ENCODE measurements at regions not wholly inside any gene's neighbourhood (a gene's known extent, or its start where the extent isn't known, plus 50 kb on each side); places are given as distances from the start of the nearest gene placed in this dataset.

DNA sequence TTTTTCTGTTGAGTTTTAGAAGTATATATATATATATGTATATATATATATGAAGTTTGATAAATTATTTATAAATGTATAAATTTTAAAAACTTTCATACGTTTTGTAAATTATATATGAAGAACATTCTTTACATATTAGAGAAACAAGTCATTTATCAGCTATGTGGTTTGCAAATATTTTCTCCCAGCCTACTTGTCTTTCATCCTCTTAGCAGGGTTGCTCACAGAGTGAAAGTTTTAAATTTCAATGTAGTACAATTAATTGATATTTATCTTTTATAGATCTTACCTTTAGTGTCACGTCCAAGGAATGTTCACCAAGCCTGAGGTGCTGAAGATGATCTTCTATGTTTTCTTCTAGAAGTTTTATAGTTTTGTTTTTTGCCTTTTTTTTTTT is 78.3 kb upstream of the HS6ST1 start:
- Histone ChIP-seq H3F3A (replicated peaks; ENCODE audit: insufficient read depth) (no peaks in the 10 kb centered on the region), H3K4me3 (ENCODE audit: low read depth in 2 of 2, low read length in 1 of 2) (no peak overlapping the region), H3K27me3 (ENCODE audit: insufficient read depth) (no peaks in the 10 kb centered on the region), H3K79me2 (ENCODE audit: insufficient read depth) (no peaks in the 10 kb centered on the region), H2AFZ (ENCODE audit: low read depth) (no peak overlapping the region; the same call in 1 of the 2 replicates), H4K20me1 (ENCODE audit: insufficient read depth) (no peaks in the 10 kb centered on the region), H3K36me3 (replicated peaks in 1 of 2; ENCODE audit: control insufficient read depth in 1 of 2, insufficient read depth in 2 of 2, low read length in 1 of 2) (no peaks in the 10 kb centered on the region), H3K9me2 (no peaks in the 10 kb centered on the region), H3K4me1 (ENCODE audit: control insufficient read depth in 1 of 2, insufficient read depth in 2 of 2, low read depth in 1 of 2, low read length in 1 of 2) (peaks cover 0 to 5% of the 10 kb centered on the region in 2 experiments; a peak in 2 of 4 replicates), H3K9ac (no peak overlapping the region), H3K27ac (ENCODE audit: low read depth in 2 of 2, low read length in 1 of 2) (no peak overlapping the region), H3K4me2 (no peak overlapping the region), H3K9me3 (no peaks in the 10 kb centered on the region)
- no peak for TF ChIP-seq NFIC (IDR thresholded peaks at IDR 0.05; ENCODE audit: borderline replicate concordance)
- no peak for TF ChIP-seq POLR2AphosphoS5 (IDR thresholded peaks at IDR 0.05; ENCODE audit: low read depth, low read length)
- no peak for TF ChIP-seq GATA2 (CRISPR knock-in tag; IDR thresholded peaks at IDR 0.05)
- TF ChIP-seq FOXJ3 (CRISPR knock-in tag; IDR thresholded peaks at IDR 0.05), result no peak
- TF ChIP-seq NRF1 (IDR thresholded peaks at IDR 0.05; ENCODE audit: low read depth, low read length), result no peak
- TF ChIP-seq ELF1 (IDR thresholded peaks at IDR 0.05), result no peak
- no peak for TF ChIP-seq SMC3 (IDR thresholded peaks at IDR 0.05; ENCODE audit: low read depth, low read length)
- no peak for TF ChIP-seq TCF12 (IDR thresholded peaks at IDR 0.05)
- CTCF ChIA-PET, result interaction anchor here (1.4 to 1.9 kb wide), 2 partner anchors 12 to 17 kb away, joined by 3 to 8 read pairs; no protein-coding TSS in a partner anchor
- POLR2A ChIA-PET, result no interaction called here
- DNase-seq, result no peak
- 20% methylated on average over 2 of the region's 2 CpGs for WGBS (ENCODE audit: low lambda C conversion rate)

DNA sequence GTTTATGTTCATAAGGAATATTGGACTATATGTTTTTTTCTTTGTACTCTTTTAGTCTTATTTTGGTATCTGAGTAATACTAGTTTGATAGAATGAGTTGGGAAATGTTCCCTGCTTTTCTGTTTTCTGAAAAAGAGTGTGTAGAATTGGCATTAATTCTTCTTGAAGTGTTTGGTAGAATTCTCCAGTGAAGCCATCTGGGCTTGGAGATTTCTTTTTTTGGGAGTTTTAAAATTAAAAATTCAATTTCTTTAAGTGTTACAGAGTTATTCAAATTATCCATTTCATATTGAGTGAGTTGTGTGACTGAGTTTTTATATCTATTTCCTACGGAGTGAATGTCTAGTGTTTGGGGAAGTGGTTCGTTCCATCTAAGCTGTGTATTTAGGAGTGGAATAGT is 80.6 kb upstream of the HS6ST1 start:
- H3K9me2 ChIP-seq, result no peaks in the 10 kb centered on the region
- no peak overlapping the region for H3K4me3 ChIP-seq (ENCODE audit: low read depth in 2 of 2, low read length in 1 of 2)
- H3F3A ChIP-seq (replicated peaks; ENCODE audit: insufficient read depth), result no peaks in the 10 kb centered on the region
- H2AFZ ChIP-seq (ENCODE audit: low read depth), result no peak overlapping the region
- no peaks in the 10 kb centered on the region for H3K27me3 ChIP-seq (ENCODE audit: insufficient read depth)
- ChIA-PET CTCF (interaction anchor here (0.7 to 1.2 kb wide), 2 partner anchors 12 to 70 kb away, joined by 3 to 4 read pairs; no protein-coding TSS in a partner anchor), POLR2A (no interaction called here)
- H3K4me2 ChIP-seq, result no peak overlapping the region
- TF ChIP-seq SIN3A (IDR thresholded peaks at IDR 0.05; ENCODE audit: borderline replicate concordance, low read depth, low read length) (no peak), GATA2 (CRISPR knock-in tag; IDR thresholded peaks at IDR 0.05) (no peak), NRF1 (IDR thresholded peaks at IDR 0.05; ENCODE audit: low read depth, low read length) (no peak), CHD2 (IDR thresholded peaks at IDR 0.05; ENCODE audit: low read length, partially characterized antibody) (no peak), TAF1 (IDR thresholded peaks at IDR 0.05; ENCODE audit: borderline replicate concordance, low read depth, low read length) (no peak), JUND (IDR thresholded peaks at IDR 0.05) (no peak), FOXM1 (IDR thresholded peaks at IDR 0.05; ENCODE audit: low read depth) (no peak)
- TF ChIP-seq, protein P1, sequence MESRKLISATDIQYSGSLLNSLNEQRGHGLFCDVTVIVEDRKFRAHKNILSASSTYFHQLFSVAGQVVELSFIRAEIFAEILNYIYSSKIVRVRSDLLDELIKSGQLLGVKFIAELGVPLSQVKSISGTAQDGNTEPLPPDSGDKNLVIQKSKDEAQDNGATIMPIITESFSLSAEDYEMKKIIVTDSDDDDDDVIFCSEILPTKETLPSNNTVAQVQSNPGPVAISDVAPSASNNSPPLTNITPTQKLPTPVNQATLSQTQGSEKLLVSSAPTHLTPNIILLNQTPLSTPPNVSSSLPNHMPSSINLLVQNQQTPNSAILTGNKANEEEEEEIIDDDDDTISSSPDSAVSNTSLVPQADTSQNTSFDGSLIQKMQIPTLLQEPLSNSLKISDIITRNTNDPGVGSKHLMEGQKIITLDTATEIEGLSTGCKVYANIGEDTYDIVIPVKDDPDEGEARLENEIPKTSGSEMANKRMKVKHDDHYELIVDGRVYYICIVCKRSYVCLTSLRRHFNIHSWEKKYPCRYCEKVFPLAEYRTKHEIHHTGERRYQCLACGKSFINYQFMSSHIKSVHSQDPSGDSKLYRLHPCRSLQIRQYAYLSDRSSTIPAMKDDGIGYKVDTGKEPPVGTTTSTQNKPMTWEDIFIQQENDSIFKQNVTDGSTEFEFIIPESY (IDR thresholded peaks at IDR 0.05; ENCODE audit: borderline replicate concordance, low read depth), result no peak
- TF ChIP-seq, protein P2, sequence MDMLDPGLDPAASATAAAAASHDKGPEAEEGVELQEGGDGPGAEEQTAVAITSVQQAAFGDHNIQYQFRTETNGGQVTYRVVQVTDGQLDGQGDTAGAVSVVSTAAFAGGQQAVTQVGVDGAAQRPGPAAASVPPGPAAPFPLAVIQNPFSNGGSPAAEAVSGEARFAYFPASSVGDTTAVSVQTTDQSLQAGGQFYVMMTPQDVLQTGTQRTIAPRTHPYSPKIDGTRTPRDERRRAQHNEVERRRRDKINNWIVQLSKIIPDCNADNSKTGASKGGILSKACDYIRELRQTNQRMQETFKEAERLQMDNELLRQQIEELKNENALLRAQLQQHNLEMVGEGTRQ (IDR thresholded peaks at IDR 0.05; ENCODE audit: borderline replicate concordance, low read depth, low read length), result no peak
- TF ChIP-seq, protein P3, sequence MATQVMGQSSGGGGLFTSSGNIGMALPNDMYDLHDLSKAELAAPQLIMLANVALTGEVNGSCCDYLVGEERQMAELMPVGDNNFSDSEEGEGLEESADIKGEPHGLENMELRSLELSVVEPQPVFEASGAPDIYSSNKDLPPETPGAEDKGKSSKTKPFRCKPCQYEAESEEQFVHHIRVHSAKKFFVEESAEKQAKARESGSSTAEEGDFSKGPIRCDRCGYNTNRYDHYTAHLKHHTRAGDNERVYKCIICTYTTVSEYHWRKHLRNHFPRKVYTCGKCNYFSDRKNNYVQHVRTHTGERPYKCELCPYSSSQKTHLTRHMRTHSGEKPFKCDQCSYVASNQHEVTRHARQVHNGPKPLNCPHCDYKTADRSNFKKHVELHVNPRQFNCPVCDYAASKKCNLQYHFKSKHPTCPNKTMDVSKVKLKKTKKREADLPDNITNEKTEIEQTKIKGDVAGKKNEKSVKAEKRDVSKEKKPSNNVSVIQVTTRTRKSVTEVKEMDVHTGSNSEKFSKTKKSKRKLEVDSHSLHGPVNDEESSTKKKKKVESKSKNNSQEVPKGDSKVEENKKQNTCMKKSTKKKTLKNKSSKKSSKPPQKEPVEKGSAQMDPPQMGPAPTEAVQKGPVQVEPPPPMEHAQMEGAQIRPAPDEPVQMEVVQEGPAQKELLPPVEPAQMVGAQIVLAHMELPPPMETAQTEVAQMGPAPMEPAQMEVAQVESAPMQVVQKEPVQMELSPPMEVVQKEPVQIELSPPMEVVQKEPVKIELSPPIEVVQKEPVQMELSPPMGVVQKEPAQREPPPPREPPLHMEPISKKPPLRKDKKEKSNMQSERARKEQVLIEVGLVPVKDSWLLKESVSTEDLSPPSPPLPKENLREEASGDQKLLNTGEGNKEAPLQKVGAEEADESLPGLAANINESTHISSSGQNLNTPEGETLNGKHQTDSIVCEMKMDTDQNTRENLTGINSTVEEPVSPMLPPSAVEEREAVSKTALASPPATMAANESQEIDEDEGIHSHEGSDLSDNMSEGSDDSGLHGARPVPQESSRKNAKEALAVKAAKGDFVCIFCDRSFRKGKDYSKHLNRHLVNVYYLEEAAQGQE (IDR thresholded peaks at IDR 0.05; ENCODE audit: low read depth, low read length), result no peak
- DNase-seq, result no peak
- H3K4me1 ChIP-seq (ENCODE audit: control insufficient read depth in 1 of 2, insufficient read depth in 2 of 2, low read depth in 1 of 2, low read length in 1 of 2), result peaks cover 0 to 5% of the 10 kb centered on the region in 2 experiments; a peak in 2 of 4 replicates
- no peaks in the 10 kb centered on the region for H3K9me3 ChIP-seq
- H3K27ac ChIP-seq (ENCODE audit: low read depth in 2 of 2, low read length in 1 of 2), result no peak overlapping the region
- H3K36me3 ChIP-seq (replicated peaks in 1 of 2; ENCODE audit: control insufficient read depth in 1 of 2, insufficient read depth in 2 of 2, low read length in 1 of 2), result no peaks in the 10 kb centered on the region
- H3K79me2 ChIP-seq (ENCODE audit: insufficient read depth), result no peaks in the 10 kb centered on the region
- no peak overlapping the region for H3K9ac ChIP-seq
- no peaks in the 10 kb centered on the region for H4K20me1 ChIP-seq (ENCODE audit: insufficient read depth)
- WGBS (ENCODE audit: low lambda C conversion rate), result 65% methylated on average over 2 of the region's 2 CpGs

Measured in SK-N-SH (cell line).